Liver (tissue), 8 donors: ENCODE measurements at regions not wholly inside any gene's neighbourhood (a gene's known extent, or its start where the extent isn't known, plus 50 kb on each side); places are given as distances from the start of the nearest gene placed in this dataset.

Experiments
- DNase-seq: peaks from one replicate; pipeline ENCODE4 v3.0.0-alpha.2; 2017; ENCODE audit warnings: low spot score
- H3K27ac ChIP-seq, 2 donors: one replicate each; pipeline ENCODE4 v1.7.0; 2013; ENCODE audit warnings: inconsistent platforms in 2 of 2, low read length in 2 of 2, control low read depth in 1 of 2, low read depth in 1 of 2, mild to moderate bottlenecking in 1 of 2
- H3K27me3 ChIP-seq, 4 donors: one replicate each; pipeline versions ENCODE4 v1.6.1 to v1.7.0; 2013; ENCODE audit warnings: low read length in 3 of 4, inconsistent platforms in 1 of 4, mild to moderate bottlenecking in 1 of 4, moderate library complexity in 1 of 4; ENCODE audit not compliant: control insufficient read depth in 4 of 4, insufficient read depth in 4 of 4
- H3K36me3 ChIP-seq, 4 donors: one replicate each; pipeline versions ENCODE4 v1.6.1 to v1.7.0; 2013; ENCODE audit warnings: low read length in 3 of 4, mild to moderate bottlenecking in 3 of 4, low read depth in 1 of 4, moderate library complexity in 1 of 4; ENCODE audit not compliant: control insufficient read depth in 4 of 4, insufficient read depth in 3 of 4
- H3K4me1 ChIP-seq, 4 donors: one replicate each; pipeline versions ENCODE4 v1.6.1 to v1.7.0; 2013; ENCODE audit warnings: low read length in 3 of 4, mild to moderate bottlenecking in 3 of 4, moderate library complexity in 1 of 4; ENCODE audit not compliant: control insufficient read depth in 4 of 4, insufficient read depth in 4 of 4
- H3K4me3 ChIP-seq, 3 donors: one replicate each; pipeline versions ENCODE4 v1.6.1 to v1.7.0; 2013; ENCODE audit warnings: low read length in 3 of 3, control low read depth in 1 of 3, low read depth in 1 of 3, mild to moderate bottlenecking in 1 of 3
- H3K9ac ChIP-seq, 2 donors: one replicate each; pipeline ENCODE4 v1.7.0; 2013; ENCODE audit warnings: low read length in 2 of 2, mild to moderate bottlenecking in 2 of 2, moderate library complexity in 2 of 2, control low read depth in 1 of 2, low read depth in 1 of 2
- H3K9me3 ChIP-seq, 4 donors: one replicate each; pipeline versions ENCODE4 v1.6.1 to v1.7.0; 2013; ENCODE audit warnings: low read length in 3 of 4; ENCODE audit not compliant: control insufficient read depth in 4 of 4
- EGR1 ChIP-seq, 2 donors: IDR thresholded peaks; 2 replicates each; pipeline ENCODE4 v1.6.1; 2016 to 2018; ENCODE audit warnings: antibody characterized with exemption in 2 of 2, low read depth in 2 of 2
- FOXA1 ChIP-seq: IDR thresholded peaks from 2 replicates; pipeline ENCODE4 v1.6.1; 2016; ENCODE audit warnings: antibody characterized with exemption
- FOXA2 ChIP-seq: IDR thresholded peaks from 2 replicates; pipeline ENCODE4 v1.6.1; 2016; ENCODE audit warnings: antibody characterized with exemption
- GABPA ChIP-seq, 2 donors: IDR thresholded peaks in 1 of 2; conservative IDR thresholded peaks in 1 of 2; 2 replicates each; pipeline ENCODE4 v1.6.1; 2016; ENCODE audit warnings: antibody characterized with exemption in 2 of 2, mild to moderate bottlenecking in 1 of 2, moderate library complexity in 1 of 2
- HNF4A ChIP-seq, 2 donors: conservative IDR thresholded peaks; 2 replicates each; pipeline ENCODE4 v1.6.1; 2016; ENCODE audit warnings: antibody characterized with exemption in 2 of 2, mild to moderate bottlenecking in 2 of 2
- HNF4G ChIP-seq: IDR thresholded peaks from 2 replicates; pipeline ENCODE4 v1.6.1; 2016; ENCODE audit warnings: antibody characterized with exemption
- JUND ChIP-seq, 2 donors: IDR thresholded peaks; 2 replicates each; pipeline ENCODE4 v1.6.1; 2016; ENCODE audit warnings: antibody characterized with exemption in 2 of 2
- NR2F2 ChIP-seq: IDR thresholded peaks from 2 replicates; pipeline ENCODE4 v1.6.1; 2016; ENCODE audit warnings: antibody characterized with exemption
- RAD21 ChIP-seq, 2 donors: IDR thresholded peaks; 2 replicates each; pipeline ENCODE4 v1.6.1; 2016; ENCODE audit warnings: antibody characterized with exemption in 2 of 2, mild to moderate bottlenecking in 2 of 2
- RXRA ChIP-seq, 2 donors: IDR thresholded peaks; 2 replicates each; pipeline ENCODE4 v1.6.1; 2017 to 2018; ENCODE audit warnings: antibody characterized with exemption in 2 of 2, mild to moderate bottlenecking in 1 of 2
- SP1 ChIP-seq: IDR thresholded peaks from 2 replicates; pipeline ENCODE4 v1.6.1; 2018; ENCODE audit warnings: antibody characterized with exemption, mild to moderate bottlenecking
- TAF1 ChIP-seq: conservative IDR thresholded peaks from 2 replicates; pipeline ENCODE4 v1.6.1; 2016; ENCODE audit warnings: antibody characterized with exemption, mild to moderate bottlenecking
- YY1 ChIP-seq: IDR thresholded peaks from 2 replicates; pipeline ENCODE4 v1.6.1; 2016; ENCODE audit warnings: antibody characterized with exemption, mild to moderate bottlenecking
- WGBS: extraction: QIAGEN DNeasy Blood & Tissue Kit; methylation state at CpG from one replicate; pipeline ENCODE4 v1.1.7; 2013; 5-methylcytosine and 5-hydroxymethylcytosine counted together
- TF ChIP-seq, protein P1 (sequence below): fragments of 150-350 bp; IDR thresholded peaks from 2 replicates; pipeline ENCODE4 v1.5.1; 2017; ENCODE audit warnings: improper control_type of control experiment, low read depth, low read length; ENCODE audit not compliant: missing input control
- TF ChIP-seq, protein P2 (sequence below): IDR thresholded peaks from 2 replicates; pipeline ENCODE4 v1.6.1; 2016; ENCODE audit warnings: antibody characterized with exemption
- TF ChIP-seq, protein P3 (sequence below): IDR thresholded peaks from 2 replicates; pipeline ENCODE4 v1.6.1; 2016; ENCODE audit warnings: antibody characterized with exemption
- TF ChIP-seq, protein P4 (sequence below): IDR thresholded peaks from 2 replicates; pipeline ENCODE4 v1.6.1; 2016; ENCODE audit warnings: antibody characterized with exemption, mild to moderate bottlenecking
- TF ChIP-seq, protein P5 (sequence below): IDR thresholded peaks from 2 replicates; pipeline ENCODE4 v1.6.1; 2016; ENCODE audit warnings: antibody characterized with exemption
- donor health status: healthy.
- donor health status: healthy.
- donor health status: healthy.
- donor health status: healthy.
- donor health status: healthy.

DNA sequence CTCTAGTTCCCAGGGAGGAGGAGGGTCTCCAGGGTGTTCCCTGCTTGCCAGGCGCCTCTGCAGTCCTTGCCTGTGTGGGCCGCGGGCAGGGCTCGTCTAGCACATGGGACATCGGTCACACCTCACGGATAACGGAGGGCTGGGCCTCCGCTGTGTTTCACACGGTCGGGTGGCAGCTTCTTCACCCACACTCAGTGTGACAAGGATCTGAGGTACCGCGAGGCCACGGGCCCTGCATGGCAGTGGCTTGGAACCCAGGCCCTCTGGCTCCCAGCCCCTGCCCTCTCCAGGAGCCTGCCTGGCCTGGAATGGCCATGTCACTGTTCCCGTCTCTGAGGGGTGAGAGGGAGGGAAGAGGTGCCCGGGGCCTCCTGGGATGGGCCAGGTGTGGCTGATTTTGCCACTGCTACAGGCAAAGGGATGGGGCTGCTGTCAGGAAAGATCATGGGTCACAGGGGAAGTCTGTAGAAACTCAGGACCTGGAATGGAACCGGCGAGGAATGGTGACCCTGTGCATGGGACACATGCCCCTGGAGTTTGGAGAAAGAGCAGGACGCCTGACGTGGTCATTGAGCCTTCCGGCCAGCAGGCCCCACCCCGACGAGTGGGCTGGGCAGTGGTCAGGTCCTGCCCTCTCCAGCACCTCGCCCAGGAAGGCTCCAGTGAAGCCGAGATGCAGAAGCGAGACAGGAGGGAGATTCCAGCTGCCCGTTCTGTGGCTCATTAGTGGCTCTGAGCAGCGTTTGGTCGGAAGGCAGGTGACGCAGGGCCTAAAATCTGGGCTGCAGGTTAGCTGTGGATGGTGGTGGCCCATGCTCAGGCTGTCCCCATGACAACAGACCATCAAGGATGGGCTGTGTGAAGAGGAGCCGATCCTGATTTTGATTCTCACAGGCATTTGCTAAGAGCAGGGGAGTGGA is 76.5 kb upstream of the GSE1 start:
- Histone ChIP-seq H3K27ac (peak overlapping the region; percentile 64 to 77), H3K4me1 (peaks cover 21 to 63% (median 47%) of the 10 kb centered on the region in 4 donors), H3K4me3 (no peak overlapping the region), H3K36me3 (no peaks in the 10 kb centered on the region), H3K9ac (peak overlapping the region in 1 of 2 donors; percentile 36), H3K9me3 (no peaks in the 10 kb centered on the region), H3K27me3 (no peaks in the 10 kb centered on the region)
- TF ChIP-seq RXRA (IDR thresholded peaks at IDR 0.05) (peak; percentile 59 to 60), YY1 (peak; percentile 55), TAF1 (peak; percentile 52), FOXA1 (no peak), FOXA2 (no peak), HNF4A (conservative IDR thresholded peaks at IDR 0.05) (peak; percentile 33 to 38), RAD21 (IDR thresholded peaks at IDR 0.05) (peak in 1 of 2 donors; percentile 22), SP1 (peak; percentile 56)
- TF ChIP-seq, protein P1, sequence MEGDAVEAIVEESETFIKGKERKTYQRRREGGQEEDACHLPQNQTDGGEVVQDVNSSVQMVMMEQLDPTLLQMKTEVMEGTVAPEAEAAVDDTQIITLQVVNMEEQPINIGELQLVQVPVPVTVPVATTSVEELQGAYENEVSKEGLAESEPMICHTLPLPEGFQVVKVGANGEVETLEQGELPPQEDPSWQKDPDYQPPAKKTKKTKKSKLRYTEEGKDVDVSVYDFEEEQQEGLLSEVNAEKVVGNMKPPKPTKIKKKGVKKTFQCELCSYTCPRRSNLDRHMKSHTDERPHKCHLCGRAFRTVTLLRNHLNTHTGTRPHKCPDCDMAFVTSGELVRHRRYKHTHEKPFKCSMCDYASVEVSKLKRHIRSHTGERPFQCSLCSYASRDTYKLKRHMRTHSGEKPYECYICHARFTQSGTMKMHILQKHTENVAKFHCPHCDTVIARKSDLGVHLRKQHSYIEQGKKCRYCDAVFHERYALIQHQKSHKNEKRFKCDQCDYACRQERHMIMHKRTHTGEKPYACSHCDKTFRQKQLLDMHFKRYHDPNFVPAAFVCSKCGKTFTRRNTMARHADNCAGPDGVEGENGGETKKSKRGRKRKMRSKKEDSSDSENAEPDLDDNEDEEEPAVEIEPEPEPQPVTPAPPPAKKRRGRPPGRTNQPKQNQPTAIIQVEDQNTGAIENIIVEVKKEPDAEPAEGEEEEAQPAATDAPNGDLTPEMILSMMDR, result no peak
- WGBS, result 68% methylated on average over 30 of the region's 30 CpGs
- no peak for DNase-seq

DNA sequence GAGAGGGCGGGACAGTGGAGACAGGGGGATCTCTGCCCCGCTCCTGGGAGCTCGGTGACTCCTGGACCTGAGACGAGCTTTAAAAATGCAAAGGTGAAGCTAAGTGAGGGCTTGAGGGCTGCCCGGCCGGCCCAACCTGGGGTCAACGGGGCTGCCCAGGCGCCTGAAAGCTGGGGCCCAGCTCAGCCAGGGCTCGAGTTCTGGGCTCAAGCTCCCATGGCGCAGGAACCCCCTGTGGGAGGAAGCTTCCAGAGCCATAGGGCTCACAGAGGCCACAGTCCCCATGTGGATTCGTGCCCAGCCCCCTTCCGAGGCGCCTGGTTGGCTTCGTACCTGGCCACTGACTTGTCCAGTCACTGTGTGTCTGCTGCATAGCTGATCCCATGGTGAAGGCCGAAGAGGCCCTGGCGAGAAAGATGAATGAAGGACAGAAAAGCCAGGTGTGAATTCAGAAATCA is 75.8 kb upstream of the GSE1 start:
- Histone ChIP-seq H3K27me3 (no peaks in the 10 kb centered on the region), H3K4me3 (peak overlapping the region in 1 of 3 donors; percentile 10), H3K9me3 (no peaks in the 10 kb centered on the region), H3K4me1 (peaks cover 21 to 64% (median 47%) of the 10 kb centered on the region in 4 donors), H3K27ac (peak overlapping the region; percentile 63 to 77), H3K9ac (no peak overlapping the region), H3K36me3 (no peaks in the 10 kb centered on the region)
- no peak for DNase-seq
- WGBS, result 89% methylated on average over 16 of the region's 16 CpGs
- no peak for TF ChIP-seq JUND (IDR thresholded peaks at IDR 0.05)
- no peak for TF ChIP-seq RXRA (IDR thresholded peaks at IDR 0.05)
- no peak for TF ChIP-seq GABPA (IDR thresholded peaks at IDR 0.05 in 1 of 2, conservative IDR thresholded peaks at IDR 0.05 in 1 of 2)
- TF ChIP-seq, protein P2, sequence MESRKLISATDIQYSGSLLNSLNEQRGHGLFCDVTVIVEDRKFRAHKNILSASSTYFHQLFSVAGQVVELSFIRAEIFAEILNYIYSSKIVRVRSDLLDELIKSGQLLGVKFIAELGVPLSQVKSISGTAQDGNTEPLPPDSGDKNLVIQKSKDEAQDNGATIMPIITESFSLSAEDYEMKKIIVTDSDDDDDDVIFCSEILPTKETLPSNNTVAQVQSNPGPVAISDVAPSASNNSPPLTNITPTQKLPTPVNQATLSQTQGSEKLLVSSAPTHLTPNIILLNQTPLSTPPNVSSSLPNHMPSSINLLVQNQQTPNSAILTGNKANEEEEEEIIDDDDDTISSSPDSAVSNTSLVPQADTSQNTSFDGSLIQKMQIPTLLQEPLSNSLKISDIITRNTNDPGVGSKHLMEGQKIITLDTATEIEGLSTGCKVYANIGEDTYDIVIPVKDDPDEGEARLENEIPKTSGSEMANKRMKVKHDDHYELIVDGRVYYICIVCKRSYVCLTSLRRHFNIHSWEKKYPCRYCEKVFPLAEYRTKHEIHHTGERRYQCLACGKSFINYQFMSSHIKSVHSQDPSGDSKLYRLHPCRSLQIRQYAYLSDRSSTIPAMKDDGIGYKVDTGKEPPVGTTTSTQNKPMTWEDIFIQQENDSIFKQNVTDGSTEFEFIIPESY, result no peak
- TF ChIP-seq, protein P3, sequence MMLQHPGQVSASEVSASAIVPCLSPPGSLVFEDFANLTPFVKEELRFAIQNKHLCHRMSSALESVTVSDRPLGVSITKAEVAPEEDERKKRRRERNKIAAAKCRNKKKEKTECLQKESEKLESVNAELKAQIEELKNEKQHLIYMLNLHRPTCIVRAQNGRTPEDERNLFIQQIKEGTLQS, result no peak
- TF ChIP-seq EGR1 (IDR thresholded peaks at IDR 0.05; ENCODE audit: low read depth in 2 of 2), result no peak
- TF ChIP-seq RAD21 (IDR thresholded peaks at IDR 0.05), result no peak
- TF ChIP-seq HNF4A (conservative IDR thresholded peaks at IDR 0.05), result no peak
- TF ChIP-seq NR2F2, result no peak
- TF ChIP-seq HNF4G, result no peak
- TF ChIP-seq FOXA2, result no peak
- no peak for TF ChIP-seq SP1
- TF ChIP-seq, protein P4, sequence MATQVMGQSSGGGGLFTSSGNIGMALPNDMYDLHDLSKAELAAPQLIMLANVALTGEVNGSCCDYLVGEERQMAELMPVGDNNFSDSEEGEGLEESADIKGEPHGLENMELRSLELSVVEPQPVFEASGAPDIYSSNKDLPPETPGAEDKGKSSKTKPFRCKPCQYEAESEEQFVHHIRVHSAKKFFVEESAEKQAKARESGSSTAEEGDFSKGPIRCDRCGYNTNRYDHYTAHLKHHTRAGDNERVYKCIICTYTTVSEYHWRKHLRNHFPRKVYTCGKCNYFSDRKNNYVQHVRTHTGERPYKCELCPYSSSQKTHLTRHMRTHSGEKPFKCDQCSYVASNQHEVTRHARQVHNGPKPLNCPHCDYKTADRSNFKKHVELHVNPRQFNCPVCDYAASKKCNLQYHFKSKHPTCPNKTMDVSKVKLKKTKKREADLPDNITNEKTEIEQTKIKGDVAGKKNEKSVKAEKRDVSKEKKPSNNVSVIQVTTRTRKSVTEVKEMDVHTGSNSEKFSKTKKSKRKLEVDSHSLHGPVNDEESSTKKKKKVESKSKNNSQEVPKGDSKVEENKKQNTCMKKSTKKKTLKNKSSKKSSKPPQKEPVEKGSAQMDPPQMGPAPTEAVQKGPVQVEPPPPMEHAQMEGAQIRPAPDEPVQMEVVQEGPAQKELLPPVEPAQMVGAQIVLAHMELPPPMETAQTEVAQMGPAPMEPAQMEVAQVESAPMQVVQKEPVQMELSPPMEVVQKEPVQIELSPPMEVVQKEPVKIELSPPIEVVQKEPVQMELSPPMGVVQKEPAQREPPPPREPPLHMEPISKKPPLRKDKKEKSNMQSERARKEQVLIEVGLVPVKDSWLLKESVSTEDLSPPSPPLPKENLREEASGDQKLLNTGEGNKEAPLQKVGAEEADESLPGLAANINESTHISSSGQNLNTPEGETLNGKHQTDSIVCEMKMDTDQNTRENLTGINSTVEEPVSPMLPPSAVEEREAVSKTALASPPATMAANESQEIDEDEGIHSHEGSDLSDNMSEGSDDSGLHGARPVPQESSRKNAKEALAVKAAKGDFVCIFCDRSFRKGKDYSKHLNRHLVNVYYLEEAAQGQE, result no peak
- TF ChIP-seq, protein P1, result no peak
- no peak for TF ChIP-seq YY1
- TF ChIP-seq FOXA1, result no peak
- TF ChIP-seq, protein P5, sequence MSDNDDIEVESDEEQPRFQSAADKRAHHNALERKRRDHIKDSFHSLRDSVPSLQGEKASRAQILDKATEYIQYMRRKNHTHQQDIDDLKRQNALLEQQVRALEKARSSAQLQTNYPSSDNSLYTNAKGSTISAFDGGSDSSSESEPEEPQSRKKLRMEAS, result no peak
- no peak for TF ChIP-seq TAF1
